Suppressor macrophage treated with lipopolysaccharide for 4 hours (primary cell): ENCODE measurements at regions not wholly inside any gene's neighbourhood (a gene's known extent, or its start where the extent isn't known, plus 50 kb on each side); places are given as distances from the start of the nearest gene placed in this dataset.

Source experiments
- DNase-seq: peaks from one replicate; pipeline ENCODE4 v3.0.0-alpha.2; 2020

DNA sequence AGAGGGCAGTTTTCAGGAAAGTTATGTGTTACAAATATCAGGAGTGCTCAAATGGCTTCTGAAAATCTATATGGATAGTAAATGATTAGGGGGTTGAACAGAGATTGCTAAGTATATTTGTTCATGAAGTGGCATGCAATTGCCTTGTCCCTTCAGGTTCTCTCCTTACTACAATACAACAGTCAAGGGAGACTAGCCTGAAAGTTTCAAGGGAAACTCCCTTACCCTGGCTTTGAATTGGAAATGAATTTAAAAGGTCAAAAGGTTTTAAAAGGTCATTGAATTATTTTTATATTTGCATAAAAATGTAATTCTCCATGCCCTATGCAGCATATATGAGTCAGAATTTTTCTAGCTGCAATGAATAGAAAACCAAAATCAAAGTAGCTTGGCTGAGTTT, 253.1 kb upstream of the SYT1 start:
- DNase-seq = no peak

DNA sequence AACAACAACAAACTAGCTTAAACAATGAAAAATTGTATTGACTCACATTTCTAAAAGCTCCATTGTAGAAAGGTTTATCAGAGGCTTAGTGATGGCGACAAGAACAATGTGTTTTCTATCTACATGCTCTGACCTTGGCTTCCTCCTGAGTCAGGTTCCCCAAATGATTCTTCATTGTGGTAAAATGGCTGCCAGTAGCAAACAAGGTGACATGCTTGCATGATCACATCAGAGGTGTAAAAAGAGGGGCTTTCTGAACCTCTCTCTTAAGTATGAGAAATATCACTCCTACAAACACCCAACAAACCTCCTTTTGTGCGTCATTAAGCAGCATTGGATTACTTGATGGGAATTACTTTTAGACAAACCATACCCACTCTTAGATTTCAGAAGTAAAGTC, 252.4 kb upstream of the SYT1 start:
- no peak for DNase-seq

DNA sequence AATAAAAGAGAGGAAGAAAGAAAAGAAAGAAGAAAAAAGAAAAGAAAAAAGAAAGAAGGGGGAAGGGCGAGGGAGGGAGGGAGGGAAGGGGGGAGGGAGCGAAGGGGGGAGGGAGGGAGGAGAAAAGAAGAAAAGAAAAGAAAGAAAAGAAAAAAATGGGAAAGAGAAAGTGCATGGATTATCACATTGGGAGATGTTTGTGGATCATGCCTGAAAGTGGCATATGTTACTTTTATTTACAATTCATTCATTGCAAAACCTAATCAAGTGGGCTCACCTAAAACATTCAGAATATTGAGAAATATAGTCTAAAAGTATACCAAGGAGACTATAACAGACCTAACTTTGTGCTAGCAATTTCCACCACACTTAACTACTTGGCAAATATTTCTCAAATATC, 246.9 kb upstream of the SYT1 start:
- DNase-seq = no peak

DNA sequence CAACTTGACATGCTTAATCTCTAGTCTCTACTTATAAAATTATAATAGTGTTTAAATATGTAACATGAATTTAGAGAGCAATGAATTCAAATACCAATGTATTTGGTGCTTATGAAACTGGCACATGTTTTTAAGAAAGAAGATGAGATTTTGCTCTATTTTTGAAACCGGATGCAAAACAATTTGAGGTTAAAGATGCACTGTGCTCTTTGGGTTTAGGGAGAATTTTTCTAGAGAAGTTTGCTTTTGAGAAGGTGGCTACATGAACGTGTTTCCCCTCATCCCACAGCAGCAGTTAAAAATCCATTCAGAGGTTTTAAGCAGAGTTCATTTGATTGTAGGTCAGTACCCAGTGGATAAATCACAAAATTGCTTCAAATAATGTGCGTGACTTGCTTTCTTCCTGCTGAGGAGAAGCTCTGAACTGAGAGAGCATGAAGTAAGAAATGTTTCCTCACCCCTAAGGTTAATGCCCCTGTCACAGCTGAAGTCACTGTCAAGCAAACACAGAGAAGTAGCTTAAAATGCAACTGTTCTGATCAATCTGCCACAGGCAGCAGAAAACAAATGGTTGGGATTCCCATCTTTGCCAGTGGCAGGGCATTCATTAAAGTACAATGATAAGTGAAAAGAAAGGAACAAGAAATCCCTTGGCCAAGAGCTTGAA, 241.9 kb upstream of the SYT1 start:
- no peak for DNase-seq

DNA sequence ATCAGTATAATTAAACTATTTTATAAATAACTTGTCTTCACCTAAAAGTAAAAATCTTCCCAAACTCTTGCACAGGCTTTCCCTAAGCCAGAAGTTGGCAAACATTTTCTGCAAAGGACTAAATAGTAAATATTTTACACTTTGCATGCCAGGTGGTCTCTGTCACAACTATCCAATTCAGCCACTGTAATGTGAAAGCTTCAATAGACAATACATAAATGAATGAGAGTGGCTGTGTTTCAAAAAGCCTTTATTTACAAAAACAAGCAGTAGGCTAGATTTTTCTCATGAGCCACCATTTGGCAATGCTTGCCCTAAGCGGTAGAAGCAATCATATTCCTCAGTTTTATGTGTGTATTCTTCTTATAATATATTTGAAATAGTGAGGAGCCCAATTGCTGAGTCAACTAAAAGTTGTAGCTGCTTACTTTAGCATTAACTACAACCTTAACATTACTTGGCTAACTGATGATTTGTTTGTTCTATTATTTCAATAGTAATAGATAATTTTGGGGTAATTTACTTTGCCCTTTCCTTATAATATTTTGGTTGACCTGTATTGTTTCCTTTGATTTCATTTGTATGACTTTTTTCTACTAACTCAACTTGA, 236.0 kb upstream of the SYT1 start:
- no peak for DNase-seq

DNA sequence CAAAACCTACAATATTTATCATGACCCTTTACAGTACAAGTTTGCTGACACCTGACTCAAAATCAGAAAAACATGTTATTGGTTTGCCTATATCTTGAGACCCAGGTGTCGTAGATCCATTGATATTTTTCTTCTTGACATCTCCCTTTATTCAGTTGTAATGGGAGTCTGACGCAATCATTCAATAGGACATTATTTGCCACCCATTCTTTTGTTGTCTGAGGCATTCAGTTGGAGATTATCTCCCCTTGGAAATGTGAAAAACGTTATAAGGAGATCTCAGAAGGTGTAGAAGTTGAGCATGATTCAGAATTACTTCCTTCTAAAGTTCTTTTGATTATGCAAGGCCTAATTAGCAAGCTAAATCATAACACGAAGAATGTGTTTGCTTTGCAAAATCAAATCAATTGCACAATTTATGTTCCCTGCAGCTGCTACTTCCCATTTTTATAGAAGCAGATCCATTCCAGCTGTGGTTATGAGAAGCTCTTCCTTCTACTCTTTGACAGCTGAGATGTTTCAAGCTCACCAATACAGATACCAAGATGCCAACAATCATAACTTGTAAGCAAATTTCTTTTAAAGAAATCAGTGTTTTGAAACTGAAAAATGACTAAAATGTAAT, 228.2 kb upstream of the SYT1 start:
- DNase-seq = peak; percentile 5

DNA sequence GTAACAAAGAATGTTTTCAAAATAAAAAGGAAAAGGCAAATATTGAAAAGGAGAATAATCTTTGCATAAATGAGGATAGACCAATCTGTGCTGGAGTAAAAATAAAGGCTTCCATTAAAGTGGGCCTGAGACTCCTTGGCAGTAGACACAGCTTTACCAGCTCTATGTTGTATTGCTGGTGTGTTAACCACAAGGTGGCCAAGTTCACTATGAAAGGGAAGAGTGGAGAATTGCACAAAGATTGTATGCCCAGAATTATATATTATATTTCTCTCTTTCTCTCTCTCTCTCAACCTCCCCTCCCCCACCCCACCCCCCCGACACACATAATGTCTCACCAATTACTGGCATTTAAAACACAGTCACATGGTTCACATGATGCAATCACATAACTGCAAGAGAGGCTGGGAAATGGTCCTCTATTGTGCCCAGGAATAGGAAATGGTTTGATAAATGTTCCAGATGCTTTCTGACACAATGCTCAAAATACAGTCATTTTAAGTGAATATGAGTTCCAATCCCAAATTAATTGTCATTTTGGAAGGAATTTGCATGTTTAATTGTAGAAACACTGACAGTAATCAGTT, 222.6 kb upstream of the SYT1 start:
- DNase-seq = no peak

DNA sequence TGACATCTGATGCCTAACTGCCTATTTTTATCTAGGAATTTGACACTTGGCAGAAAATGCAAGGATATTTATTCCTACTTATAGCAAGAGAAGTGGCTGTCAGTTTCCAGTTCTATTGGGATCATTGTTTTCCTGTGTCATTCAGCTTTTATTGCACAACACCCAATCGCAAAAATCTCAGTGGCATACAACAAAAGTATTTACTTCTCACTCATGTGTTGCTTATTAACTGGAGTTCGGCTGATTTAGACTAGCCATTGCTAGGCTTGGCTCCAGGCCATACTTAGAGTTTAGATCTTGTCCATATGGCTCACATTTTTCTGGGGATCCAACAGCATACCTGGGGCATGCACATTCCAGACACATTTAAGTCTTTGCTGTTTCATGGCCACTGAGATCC, 218.6 kb upstream of the SYT1 start:
- DNase-seq = no peak

DNA sequence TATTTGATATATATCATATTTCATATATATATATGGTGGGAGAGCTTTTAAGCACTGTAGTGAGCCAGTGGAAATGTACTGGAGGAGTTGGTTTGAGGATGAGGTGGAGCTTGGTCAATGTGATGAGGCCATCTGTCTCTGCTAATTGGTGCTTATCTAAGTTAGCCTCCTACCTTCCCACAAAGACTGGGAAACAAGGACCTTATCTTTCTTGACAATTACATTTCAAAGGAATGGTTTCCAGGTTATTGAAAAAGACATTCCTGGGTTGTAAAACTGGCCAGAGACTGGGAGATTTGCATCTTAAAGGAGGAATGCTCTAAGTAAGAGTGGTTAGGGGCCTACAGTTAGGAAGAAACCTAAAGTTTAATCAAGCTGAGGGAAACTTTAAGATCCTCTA, 212.8 kb upstream of the SYT1 start:
- no peak for DNase-seq

- no peak for DNase-seq
Measured at GRCh38 chr12:78666584-78666983, 198.0 kb upstream of the SYT1 start.

DNA sequence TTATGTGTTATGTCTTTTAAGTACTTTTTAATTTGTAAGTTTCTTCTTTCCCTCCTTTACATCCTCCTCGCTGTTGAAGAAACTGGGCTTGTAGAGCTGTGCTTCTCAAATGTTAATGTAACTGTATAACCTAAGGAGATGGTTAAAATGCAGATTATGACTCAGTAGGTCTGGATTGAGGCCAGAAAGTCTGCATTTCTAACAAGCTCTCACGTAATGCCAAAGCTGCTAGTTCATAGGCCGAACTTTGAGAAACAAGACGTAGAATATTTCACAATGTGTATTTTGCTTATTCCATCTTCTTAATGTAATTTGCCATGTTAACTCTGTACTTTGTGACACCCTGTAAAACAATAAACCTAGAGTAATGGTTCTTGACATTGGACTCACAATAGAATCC, 193.3 kb upstream of the SYT1 start:
- DNase-seq = no peak

DNA sequence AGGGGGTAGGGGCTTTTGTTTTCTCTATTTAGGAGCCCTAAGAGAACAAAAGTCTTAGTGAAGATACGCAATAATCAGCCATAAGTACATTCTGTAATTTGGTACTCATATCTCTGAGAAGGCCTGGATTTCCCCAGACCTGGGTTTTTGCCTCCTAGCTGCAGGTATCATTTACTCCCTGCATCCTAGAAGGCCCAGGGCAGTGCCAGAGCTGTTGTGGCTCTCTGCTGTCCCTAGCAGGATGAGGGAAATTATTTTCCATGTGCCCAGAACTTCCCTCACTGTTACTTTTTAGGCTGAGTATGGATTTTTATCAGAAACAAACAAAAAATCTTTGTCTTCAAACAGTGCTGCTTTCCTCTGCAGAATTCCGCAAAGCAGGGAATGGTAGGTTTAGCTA, 192.5 kb upstream of the SYT1 start:
- no peak for DNase-seq

- no peak for DNase-seq
Measured at GRCh38 chr12:78674311-78675090, 190.1 kb upstream of the SYT1 start.

DNA sequence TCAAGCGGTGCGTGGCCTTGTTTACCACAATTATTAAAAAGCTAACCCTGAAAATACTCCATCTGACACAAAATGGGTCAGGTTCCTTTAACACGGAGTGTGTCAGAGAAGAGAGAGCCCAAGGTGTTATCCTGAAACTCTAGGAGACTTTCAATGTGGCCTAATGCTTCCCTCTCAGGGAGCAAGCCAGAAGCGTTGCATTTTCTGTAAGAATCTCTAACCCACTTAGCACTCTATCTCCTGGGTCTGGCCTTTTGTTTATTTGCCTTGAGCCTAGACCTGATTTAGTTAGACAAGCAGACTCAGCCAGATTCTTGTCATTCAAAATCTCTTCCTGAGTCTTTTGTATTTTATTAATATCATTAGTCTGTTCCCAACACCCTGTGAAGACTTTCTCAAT, 184.0 kb upstream of the SYT1 start:
- no peak for DNase-seq

- no peak for DNase-seq
Measured at GRCh38 chr12:78683031-78683430, 181.5 kb upstream of the SYT1 start.

- no peak for DNase-seq
Measured at GRCh38 chr12:78683626-78684025, 180.9 kb upstream of the SYT1 start.

- DNase-seq = no peak
Measured at GRCh38 chr12:78684419-78684818, 180.2 kb upstream of the SYT1 start.

DNA sequence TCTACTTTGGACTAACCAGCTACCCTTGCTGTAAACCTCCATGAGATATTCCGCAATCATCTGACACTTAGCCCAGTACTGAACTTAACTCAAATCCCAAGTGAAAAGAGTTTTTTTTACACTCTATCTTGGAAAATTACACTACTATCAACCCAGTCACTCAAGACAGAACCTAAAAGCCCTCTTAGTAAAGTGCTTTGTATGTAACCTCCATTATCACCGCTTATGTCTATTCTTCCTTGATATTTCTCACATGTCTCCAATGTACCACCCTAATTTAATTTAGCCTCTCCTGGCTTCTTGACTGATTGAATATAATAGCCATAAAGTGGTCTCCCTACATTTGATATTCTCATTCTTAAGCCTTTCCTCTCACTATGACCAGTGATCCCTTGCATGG, 168.8 kb upstream of the SYT1 start:
- DNase-seq = no peak

DNA sequence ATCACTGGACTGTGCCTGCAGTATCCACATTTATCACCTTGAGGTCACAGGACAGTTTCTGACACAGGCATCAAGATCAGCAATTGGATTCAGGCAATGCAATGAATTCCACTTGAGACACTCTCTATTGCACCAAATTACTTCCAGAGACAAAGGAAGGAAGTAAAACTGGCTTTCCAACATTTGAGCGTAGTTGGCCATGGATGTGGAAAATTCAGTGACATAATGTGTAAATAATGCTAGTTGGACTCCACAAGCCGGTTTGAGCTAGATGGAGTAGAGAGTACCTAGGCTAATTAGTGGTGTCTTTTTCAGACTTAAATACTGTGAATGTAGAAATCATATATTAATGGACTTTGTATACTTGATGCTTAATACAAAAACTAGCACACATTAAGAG, 168.3 kb upstream of the SYT1 start:
- DNase-seq = no peak

- DNase-seq = no peak
Measured at GRCh38 chr12:78697817-78698415, 166.7 kb upstream of the SYT1 start.

- DNase-seq = no peak
Measured at GRCh38 chr12:78698747-78699146, 165.8 kb upstream of the SYT1 start.

DNA sequence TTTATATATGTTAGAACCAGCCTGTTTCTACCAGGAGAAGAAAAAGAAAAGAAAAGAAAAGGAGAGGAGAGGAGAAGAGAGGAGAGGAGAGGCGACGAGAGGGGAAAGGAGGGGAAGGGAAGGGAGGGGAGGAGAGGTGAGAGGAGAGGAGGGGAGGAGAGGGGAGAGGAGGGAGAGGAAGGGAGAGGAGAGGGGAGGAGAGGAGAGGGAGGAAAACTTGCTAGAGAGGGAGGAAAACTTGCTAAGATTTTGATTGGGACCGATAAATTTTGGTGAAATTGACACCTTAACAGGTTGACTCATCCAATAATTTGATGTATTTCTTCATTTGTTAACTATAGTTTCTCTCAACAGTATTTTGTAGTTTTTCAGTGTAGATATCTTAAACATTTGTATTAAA, 164.0 kb upstream of the SYT1 start:
- no peak for DNase-seq
